Choroid plexus epithelial cell (primary cell): ENCODE measurements at regions not wholly inside any gene's neighbourhood (a gene's known extent, or its start where the extent isn't known, plus 50 kb on each side); places are given as distances from the start of the nearest gene placed in this dataset.

Experiments
- DNase-seq: peaks from one replicate; pipeline ENCODE4 v3.0.0-alpha.2; 2010; ENCODE audit warnings: low read depth
- H3K4me3 ChIP-seq: 2 replicates; pipeline ENCODE4 v1.5.1; 2011; ENCODE audit warnings: low read depth, mild to moderate bottlenecking, control low read depth, low read length, moderate library complexity
- TF ChIP-seq, protein P1 (sequence below): conservative IDR thresholded peaks from 2 replicates; pipeline ENCODE4 v1.5.1; 2011; ENCODE audit warnings: low read depth, mild to moderate bottlenecking, control low read depth, inconsistent platforms, low read length, moderate library complexity

DNA sequence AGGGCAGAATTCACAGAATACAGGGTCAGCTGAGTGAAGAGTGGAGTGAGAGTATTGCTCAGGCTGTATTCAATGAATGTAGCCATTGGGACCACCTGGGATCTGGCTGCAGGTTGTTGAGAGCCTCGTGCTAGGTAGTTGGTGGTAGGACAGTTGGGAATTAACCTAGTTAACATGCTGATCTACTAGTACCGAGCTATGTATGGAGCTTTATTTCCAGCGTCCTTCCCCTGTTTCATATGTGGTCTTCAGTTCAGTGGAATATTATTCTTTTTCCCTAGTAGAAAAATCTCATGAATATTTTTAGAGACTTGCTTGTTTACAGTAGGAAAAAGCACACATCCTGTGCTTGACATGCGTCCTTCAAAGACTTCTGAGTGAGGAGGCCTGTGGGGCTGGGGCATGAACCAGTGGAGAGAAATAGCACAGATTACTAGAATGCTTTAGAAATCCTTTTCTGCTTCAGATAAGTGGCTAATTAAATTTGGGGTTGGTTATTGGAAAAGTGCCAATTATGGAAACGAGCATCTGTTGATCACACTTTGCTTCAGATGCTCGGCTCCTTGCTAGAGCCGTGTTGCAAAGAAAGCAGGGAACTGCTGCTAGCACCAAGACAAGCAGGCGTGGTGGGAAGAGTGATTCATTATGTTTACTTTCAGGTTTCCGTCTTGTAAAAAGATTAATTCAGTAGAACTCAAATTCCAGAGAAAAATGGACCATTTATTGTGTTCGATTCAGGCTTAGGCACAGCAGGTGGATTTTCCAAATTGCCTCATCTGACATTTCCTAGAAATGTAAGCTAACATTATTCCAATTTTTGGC, 53.6 kb downstream of the ARF6 start:
- no peak overlapping the region for H3K4me3 ChIP-seq
- TF ChIP-seq, protein P1, sequence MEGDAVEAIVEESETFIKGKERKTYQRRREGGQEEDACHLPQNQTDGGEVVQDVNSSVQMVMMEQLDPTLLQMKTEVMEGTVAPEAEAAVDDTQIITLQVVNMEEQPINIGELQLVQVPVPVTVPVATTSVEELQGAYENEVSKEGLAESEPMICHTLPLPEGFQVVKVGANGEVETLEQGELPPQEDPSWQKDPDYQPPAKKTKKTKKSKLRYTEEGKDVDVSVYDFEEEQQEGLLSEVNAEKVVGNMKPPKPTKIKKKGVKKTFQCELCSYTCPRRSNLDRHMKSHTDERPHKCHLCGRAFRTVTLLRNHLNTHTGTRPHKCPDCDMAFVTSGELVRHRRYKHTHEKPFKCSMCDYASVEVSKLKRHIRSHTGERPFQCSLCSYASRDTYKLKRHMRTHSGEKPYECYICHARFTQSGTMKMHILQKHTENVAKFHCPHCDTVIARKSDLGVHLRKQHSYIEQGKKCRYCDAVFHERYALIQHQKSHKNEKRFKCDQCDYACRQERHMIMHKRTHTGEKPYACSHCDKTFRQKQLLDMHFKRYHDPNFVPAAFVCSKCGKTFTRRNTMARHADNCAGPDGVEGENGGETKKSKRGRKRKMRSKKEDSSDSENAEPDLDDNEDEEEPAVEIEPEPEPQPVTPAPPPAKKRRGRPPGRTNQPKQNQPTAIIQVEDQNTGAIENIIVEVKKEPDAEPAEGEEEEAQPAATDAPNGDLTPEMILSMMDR = no peak
- peak; percentile 92 for DNase-seq

DNA sequence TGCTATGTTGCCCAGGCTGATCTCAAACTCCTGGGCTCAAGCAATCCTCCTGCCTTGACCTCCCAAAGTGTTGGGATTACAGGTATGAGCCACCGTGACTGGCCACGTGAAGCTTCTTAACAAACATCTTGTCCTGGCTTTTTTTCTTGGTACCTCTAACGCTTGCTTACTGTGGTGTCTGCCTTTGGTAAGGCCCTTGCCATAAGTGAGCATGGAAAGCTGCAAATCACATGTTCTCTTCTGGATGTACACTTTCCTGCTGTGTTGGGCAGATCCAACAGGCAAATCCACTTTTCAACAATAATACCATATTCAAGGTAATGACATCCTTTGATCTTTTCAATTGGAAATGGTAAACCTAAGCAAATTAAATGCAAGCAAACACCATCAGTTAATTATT, 54.6 kb downstream of the ARF6 start:
- no peak overlapping the region for H3K4me3 ChIP-seq
- no peak for DNase-seq
- TF ChIP-seq, protein P1 = no peak

DNA sequence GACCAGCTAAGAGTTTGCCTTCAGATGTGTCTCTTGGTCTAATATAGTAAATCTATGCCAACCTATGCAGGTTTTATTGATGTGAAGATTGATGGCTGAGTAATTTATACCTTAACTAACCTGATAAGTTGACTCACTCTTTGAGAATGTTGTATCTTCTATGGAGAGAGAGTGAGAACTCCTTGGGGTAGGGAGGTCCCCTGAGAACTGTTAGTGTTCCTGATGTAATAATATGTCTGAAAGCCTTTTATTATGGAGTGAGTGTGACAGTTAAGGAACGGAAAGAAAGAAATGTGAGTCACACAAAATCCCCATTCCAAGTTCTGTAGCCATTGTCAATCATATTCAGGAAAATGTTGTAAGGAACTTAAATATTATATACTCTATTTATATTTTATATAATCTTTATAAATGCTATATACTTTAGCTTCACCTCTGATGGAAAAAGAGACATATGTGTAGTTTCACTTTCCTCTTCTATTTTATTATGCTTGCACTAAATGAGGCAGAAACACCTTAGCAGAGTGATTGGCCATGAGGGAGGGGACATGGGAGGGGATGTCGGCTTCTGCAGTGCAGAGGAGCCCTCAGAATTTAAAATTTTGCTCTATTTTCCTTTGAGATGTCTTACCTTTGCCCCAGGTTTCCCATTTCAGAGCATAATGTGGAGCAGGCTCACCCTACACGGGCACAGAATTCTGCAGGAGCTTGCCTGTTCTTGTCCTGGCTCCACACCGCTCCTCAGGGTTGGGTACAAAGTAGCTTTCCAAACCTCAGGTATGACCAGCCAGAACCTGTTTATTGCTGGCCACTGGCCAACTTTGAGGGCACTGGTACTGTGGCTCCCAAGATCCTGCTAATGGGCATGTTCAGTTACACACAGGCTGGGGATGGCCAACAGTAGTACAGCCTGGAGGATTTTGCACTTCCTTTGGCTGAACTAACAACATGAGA, 57.7 kb downstream of the ARF6 start:
- no peak overlapping the region for H3K4me3 ChIP-seq
- TF ChIP-seq, protein P1 = no peak
- DNase-seq = no peak

DNA sequence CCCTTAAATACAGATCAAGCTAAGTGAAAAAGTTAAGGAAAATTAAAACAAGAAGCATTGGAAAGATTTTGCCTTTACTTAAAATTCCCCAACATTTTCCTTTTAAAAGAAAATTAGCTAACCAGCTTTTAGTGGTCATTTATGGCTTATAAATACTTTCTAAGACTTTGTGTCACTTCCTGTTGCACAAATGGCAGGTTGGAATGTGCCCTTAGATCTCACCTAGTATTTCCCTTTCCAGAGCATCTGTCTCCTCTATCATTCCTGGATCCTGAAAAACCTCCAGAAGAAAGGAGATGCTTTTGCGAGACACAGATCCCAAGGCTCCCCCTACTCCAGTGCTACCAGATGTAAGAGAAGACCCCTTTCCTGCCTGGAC, 58.3 kb downstream of the ARF6 start:
- no peak for DNase-seq
- TF ChIP-seq, protein P1 = no peak
- no peak overlapping the region for H3K4me3 ChIP-seq

DNA sequence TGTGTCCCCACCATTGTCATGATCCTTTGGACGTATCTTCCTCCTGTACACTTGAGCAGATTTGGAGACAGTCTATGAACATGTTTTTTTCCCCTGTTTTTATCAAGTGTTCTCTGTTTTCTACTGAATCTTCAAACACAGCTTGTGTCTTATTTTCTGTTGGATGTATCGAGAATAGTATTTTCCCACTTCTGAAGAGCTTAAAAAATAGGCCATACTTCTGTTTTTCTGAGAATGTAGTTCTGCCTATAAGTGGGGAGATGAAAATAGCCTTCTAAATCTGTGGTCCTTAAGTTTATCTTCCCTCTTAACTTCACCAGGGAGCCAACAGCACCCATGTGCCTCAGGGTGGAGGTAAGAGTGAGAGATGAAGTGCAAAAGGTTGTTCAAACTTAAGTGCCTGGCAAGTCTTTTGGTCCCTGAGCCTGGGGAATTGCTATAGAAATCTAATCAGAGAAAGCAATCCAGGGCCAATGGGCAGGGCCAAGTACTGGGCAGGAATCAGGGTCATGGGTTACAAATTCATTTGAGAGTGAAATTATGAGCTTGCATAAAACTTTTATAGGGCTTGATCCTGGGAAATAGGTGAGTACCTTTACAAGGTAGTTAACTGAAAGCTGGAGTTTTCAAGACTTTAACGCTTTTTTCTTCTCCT, 58.9 kb downstream of the ARF6 start:
- TF ChIP-seq, protein P1 = no peak
- H3K4me3 ChIP-seq = no peak overlapping the region
- no peak for DNase-seq

DNA sequence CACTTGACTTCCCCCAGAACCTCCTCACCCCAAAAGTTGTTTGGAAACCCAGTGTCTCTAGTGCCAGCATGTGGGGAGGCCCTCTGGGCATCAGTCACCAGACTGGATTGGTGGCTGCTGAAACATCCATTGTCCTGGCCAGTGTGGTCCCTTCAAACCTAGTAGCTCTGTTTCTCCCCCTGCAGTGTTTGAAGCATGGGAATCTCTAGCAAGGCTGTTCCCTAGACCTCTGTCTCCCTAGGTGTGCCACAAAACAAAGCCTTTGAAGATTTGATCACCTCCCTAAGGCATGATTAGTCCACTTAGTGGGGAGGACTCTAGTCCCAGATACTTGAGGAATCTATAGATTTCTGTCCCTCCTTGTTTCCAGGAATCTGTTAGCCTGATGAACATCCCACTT, 60.3 kb downstream of the ARF6 start:
- no peak overlapping the region for H3K4me3 ChIP-seq
- TF ChIP-seq, protein P1 = no peak
- DNase-seq = no peak
